MM.1S (cell line): ENCODE measurements at regions not wholly inside any gene's neighbourhood (a gene's known extent, or its start where the extent isn't known, plus 50 kb on each side); places are given as distances from the start of the nearest gene placed in this dataset.

Experiments
- DNase-seq: peaks from one replicate; pipeline ENCODE4 v3.0.0-alpha.2; 2015
- H2AFZ ChIP-seq: fragments of 300-600 bp; sonication (generic); 2 replicates; pipeline ENCODE4 v1.6.0; 2016; ENCODE audit warnings: antibody characterized with exemption, low read length
- H3F3A ChIP-seq: fragments of 300-600 bp; sonication (generic); 2 replicates; pipeline ENCODE4 v1.6.1; 2016; ENCODE audit warnings: mild to moderate bottlenecking, antibody characterized with exemption, low read length, moderate library complexity, mixed read lengths; ENCODE audit not compliant: insufficient read depth
- H3K27ac ChIP-seq: fragments of 300-600 bp; sonication (generic); 2 replicates; pipeline ENCODE4 v1.5.1; 2016; ENCODE audit warnings: mild to moderate bottlenecking, low read length
- H3K27me3 ChIP-seq: fragments of 300-600 bp; sonication (generic); replicated peaks from 2 replicates; pipeline ENCODE4 v1.6.0; 2016; ENCODE audit warnings: low read length; ENCODE audit not compliant: insufficient read depth
- H3K36me3 ChIP-seq: fragments of 300-600 bp; sonication (generic); replicated peaks from 2 replicates; pipeline ENCODE4 v1.6.1; 2016; ENCODE audit warnings: mild to moderate bottlenecking, low read length, mixed read lengths; ENCODE audit not compliant: insufficient read depth
- H3K4me1 ChIP-seq: fragments of 300-600 bp; sonication (generic); 2 replicates; pipeline ENCODE4 v1.6.1; 2016; ENCODE audit warnings: low read length, mixed read lengths
- H3K4me2 ChIP-seq: fragments of 300-600 bp; sonication (generic); 2 replicates; pipeline ENCODE4 v1.6.0; 2016; ENCODE audit warnings: low read depth, low read length
- H3K4me3 ChIP-seq: fragments of 300-600 bp; sonication (generic); 2 replicates; pipeline ENCODE4 v1.5.1; 2016; ENCODE audit warnings: low read length, mixed read lengths
- H3K79me2 ChIP-seq: fragments of 300-600 bp; sonication (generic); 2 replicates; pipeline ENCODE4 v1.6.1; 2016; ENCODE audit warnings: mixed run types, low read length, mixed read lengths
- H3K9ac ChIP-seq: fragments of 300-600 bp; sonication (generic); 2 replicates; pipeline ENCODE4 v1.6.1; 2016; ENCODE audit warnings: low read length, mixed read lengths
- H3K9me2 ChIP-seq: fragments of 300-600 bp; sonication (generic); replicated peaks from 2 replicates; pipeline ENCODE4 v1.6.1; 2016; ENCODE audit warnings: mild to moderate bottlenecking, low read length, mixed read lengths; ENCODE audit not compliant: insufficient read depth
- H3K9me3 ChIP-seq: fragments of 300-600 bp; sonication (generic); replicated peaks from 2 replicates; pipeline ENCODE4 v1.6.1; 2016; ENCODE audit warnings: mild to moderate bottlenecking, low read length, mixed read lengths; ENCODE audit not compliant: insufficient read depth
- H4K20me1 ChIP-seq: fragments of 300-600 bp; sonication (generic); 2 replicates; pipeline ENCODE4 v1.6.1; 2016; ENCODE audit warnings: mild to moderate bottlenecking, low read length, moderate library complexity, mixed read lengths; ENCODE audit not compliant: insufficient read depth
- EZH2 ChIP-seq: fragments of 300-600 bp; sonication (generic); optimal IDR thresholded peaks from 2 replicates; pipeline ENCODE3; 2017; ENCODE audit warnings: low read depth, mild to moderate bottlenecking, antibody characterized with exemption, low read length, mixed read lengths
- EZH2phosphoT487 ChIP-seq: fragments of 300-600 bp; sonication (generic); IDR thresholded peaks from 2 replicates; pipeline ENCODE4 v1.6.1; 2018; ENCODE audit warnings: antibody characterized with exemption, low read length
- TF ChIP-seq, protein P1 (sequence below): fragments of 300-600 bp; sonication (generic); IDR thresholded peaks from 2 replicates; pipeline ENCODE4 v1.5.1; 2016; ENCODE audit warnings: antibody characterized with exemption, low read length, mixed read lengths

DNA sequence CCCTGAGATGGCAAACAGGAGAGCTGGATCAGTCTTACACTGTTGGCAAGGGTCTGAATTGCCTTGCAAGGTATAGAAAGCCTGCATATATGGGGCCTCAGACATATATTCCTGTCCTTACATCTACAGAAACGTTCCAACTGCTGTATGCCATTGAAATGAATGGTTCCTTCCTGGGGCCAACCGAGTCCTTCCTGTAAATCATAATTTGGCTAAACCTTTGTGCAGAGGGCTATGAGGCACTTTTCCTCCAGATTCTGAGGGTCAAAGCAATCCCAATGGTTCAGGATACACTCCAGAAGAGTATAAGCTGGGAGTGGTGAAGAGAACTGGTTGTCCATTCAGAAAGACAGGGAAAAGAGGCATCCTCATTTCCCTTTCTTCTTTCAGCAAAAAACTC, 190.5 kb downstream of the PTPRC start:
- Histone ChIP-seq H3F3A (no peaks in the 10 kb centered on the region), H4K20me1 (no peaks in the 10 kb centered on the region), H3K36me3 (no peaks in the 10 kb centered on the region), H3K4me1 (no peaks in the 10 kb centered on the region), H3K9ac (no peak overlapping the region), H2AFZ (no peak overlapping the region), H3K27me3 (no peaks in the 10 kb centered on the region), H3K4me3 (no peak overlapping the region), H3K9me3 (no peaks in the 10 kb centered on the region), H3K79me2 (no peaks in the 10 kb centered on the region), H3K9me2 (no peaks in the 10 kb centered on the region), H3K27ac (no peak overlapping the region), H3K4me2 (no peak overlapping the region)
- no peak for TF ChIP-seq EZH2phosphoT487
- TF ChIP-seq, protein P1, sequence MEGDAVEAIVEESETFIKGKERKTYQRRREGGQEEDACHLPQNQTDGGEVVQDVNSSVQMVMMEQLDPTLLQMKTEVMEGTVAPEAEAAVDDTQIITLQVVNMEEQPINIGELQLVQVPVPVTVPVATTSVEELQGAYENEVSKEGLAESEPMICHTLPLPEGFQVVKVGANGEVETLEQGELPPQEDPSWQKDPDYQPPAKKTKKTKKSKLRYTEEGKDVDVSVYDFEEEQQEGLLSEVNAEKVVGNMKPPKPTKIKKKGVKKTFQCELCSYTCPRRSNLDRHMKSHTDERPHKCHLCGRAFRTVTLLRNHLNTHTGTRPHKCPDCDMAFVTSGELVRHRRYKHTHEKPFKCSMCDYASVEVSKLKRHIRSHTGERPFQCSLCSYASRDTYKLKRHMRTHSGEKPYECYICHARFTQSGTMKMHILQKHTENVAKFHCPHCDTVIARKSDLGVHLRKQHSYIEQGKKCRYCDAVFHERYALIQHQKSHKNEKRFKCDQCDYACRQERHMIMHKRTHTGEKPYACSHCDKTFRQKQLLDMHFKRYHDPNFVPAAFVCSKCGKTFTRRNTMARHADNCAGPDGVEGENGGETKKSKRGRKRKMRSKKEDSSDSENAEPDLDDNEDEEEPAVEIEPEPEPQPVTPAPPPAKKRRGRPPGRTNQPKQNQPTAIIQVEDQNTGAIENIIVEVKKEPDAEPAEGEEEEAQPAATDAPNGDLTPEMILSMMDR: no peak
- TF ChIP-seq EZH2: no peak
- no peak for DNase-seq

DNA sequence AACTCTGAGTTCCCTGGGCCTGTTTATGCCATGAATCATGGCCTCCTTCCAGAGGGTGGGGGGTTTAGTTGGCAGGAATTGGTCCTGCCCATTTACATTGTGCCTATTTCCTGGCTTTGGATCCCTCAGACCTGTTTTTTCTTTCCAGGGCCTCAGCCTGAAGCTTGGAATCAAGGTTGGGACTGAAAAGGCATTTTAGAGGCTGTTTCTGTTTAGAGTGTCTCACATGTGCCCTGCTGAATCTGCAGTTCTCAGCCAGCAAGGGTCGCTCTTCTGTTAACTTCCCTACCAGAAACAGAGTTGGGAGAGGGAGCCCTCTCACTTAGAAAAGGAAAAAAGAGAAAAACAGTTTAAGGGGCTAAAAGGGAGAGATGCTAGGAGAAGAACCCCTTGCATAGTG, 191.1 kb downstream of the PTPRC start:
- Histone ChIP-seq H2AFZ (no peak overlapping the region), H3K4me1 (no peaks in the 10 kb centered on the region), H3K4me2 (no peak overlapping the region), H3K9ac (no peak overlapping the region), H4K20me1 (no peaks in the 10 kb centered on the region), H3K27me3 (no peaks in the 10 kb centered on the region), H3F3A (no peaks in the 10 kb centered on the region), H3K9me3 (no peaks in the 10 kb centered on the region), H3K36me3 (no peaks in the 10 kb centered on the region), H3K9me2 (no peaks in the 10 kb centered on the region), H3K4me3 (no peak overlapping the region), H3K27ac (no peak overlapping the region), H3K79me2 (no peaks in the 10 kb centered on the region)
- no peak for DNase-seq
- no peak for TF ChIP-seq EZH2
- TF ChIP-seq, protein P1: no peak; the same call in 1 of the 2 replicates
- TF ChIP-seq EZH2phosphoT487: no peak

DNA sequence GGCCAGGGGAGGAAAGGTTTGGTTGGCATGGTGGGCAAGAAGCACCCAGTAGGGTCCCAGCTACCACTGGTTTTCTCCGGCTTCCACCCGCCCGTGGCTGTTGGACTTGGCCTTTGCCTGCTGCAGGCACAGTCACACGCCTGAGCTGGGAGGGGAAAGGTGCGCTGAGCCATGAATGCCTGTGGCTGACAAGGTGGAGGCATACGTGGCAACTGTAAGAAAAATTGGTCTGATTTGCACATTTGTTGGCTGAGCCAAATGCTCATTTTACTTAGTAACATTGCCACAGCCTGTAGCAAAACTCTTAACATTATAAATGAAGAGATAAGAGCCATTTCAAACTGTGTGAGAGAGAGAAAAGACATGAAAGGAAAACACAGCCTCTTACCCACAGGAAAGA, 191.6 kb downstream of the PTPRC start:
- H4K20me1 ChIP-seq: no peaks in the 10 kb centered on the region
- H3K4me2 ChIP-seq: no peak overlapping the region
- H3K36me3 ChIP-seq: no peaks in the 10 kb centered on the region
- no peaks in the 10 kb centered on the region for H3K9me3 ChIP-seq
- TF ChIP-seq, protein P1: no peak
- TF ChIP-seq EZH2phosphoT487 (no peak), EZH2 (no peak)
- no peaks in the 10 kb centered on the region for H3K4me1 ChIP-seq
- no peaks in the 10 kb centered on the region for H3F3A ChIP-seq
- H3K9me2 ChIP-seq: no peaks in the 10 kb centered on the region
- no peak for DNase-seq
- H3K27me3 ChIP-seq: no peaks in the 10 kb centered on the region
- no peak overlapping the region for H2AFZ ChIP-seq
- no peak overlapping the region for H3K9ac ChIP-seq
- no peak overlapping the region for H3K27ac ChIP-seq
- no peaks in the 10 kb centered on the region for H3K79me2 ChIP-seq
- H3K4me3 ChIP-seq: no peak overlapping the region
